ENCODE measurements at regions not wholly inside any gene's neighbourhood (a gene's known extent, or its start where the extent isn't known, plus 50 kb on each side); places are given as distances from the start of the nearest gene placed in this dataset.

DNA sequence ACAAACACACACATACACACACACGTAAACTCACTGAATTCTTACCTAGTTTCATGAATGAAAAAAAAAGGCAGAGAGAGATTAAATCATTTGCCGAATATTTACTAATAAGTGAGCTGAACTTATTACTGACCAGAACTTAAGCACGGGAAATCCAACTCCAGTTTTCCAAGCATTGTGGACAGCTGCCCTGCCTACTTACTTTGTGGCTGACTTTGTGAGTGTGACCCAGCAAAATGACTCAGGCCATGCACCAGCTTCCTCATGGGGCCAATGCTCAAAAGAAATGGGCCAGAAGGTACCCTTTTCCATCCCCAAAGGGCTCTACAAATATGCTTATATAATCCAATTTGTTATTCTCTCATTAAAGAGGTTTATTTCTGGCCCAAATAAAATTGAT lies 87.4 kb upstream of the RHOBTB1 start:
- no peak for TF ChIP-seq CTCF (IDR thresholded peaks at IDR 0.05; ENCODE audit: borderline replicate concordance, control extremely low read depth, extremely low read depth, insufficient read depth, missing control alignments)
- in situ Hi-C loops (cut with MboI; ENCODE audit: low sequenced_read_pairs, unreplicated experiment) = no loop called here
- no peak for DNase-seq (ENCODE audit: low spot score)

DNA sequence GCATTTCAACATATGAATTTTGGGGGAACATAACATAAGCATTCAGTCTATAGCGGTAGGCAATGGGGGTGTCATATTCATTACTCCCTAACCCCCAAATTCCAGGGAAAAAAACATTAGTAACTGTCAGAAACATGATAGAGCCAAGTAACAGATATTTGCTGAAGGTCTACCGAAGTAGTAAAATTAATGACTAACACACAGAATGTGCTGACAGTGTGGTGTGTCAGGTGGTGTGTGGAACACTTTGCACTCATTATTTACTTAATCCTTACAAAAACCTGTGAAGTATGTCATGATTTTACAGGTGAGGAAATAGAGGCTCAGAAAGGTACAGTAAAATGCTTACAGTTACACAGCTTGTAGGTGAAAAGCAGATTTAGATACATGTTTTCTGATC lies 85.4 kb upstream of the RHOBTB1 start:
- TF ChIP-seq CTCF (IDR thresholded peaks at IDR 0.05; ENCODE audit: borderline replicate concordance, control extremely low read depth, extremely low read depth, insufficient read depth, missing control alignments) = no peak
- in situ Hi-C loops (cut with MboI; ENCODE audit: low sequenced_read_pairs, unreplicated experiment) = no loop called here
- DNase-seq (ENCODE audit: low spot score) = no peak

GRCh38 chr10:61028861-61029361 lies 84.9 kb upstream of the RHOBTB1 start:
- no peak for DNase-seq (ENCODE audit: low spot score)
- no peak for TF ChIP-seq CTCF (IDR thresholded peaks at IDR 0.05; ENCODE audit: borderline replicate concordance, control extremely low read depth, extremely low read depth, insufficient read depth, missing control alignments)
- in situ Hi-C loops (cut with MboI; ENCODE audit: low sequenced_read_pairs, unreplicated experiment) = no loop called here

DNA sequence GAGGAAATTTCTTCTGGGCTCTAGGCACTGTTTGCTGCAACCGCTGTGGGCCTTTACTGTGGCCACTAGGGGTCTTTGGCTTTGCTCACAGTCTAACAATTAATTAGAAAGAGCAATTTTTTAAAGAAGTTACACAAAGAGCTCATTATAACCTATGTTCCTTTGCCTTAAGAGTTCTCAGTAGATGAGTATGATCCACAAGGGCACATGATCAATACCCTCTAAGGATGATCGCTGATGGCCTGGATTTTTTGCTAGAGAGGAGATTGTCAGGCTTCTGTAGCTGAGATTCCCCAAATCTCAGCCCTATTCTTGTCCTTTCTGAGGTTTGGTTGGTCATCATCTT lies 80.8 kb upstream of the RHOBTB1 start:
- in situ Hi-C loops (cut with MboI; ENCODE audit: low sequenced_read_pairs, unreplicated experiment) = no loop called here
- no peak for TF ChIP-seq CTCF (IDR thresholded peaks at IDR 0.05; ENCODE audit: borderline replicate concordance, control extremely low read depth, extremely low read depth, insufficient read depth, missing control alignments)
- DNase-seq (ENCODE audit: low spot score) = no peak

- TF ChIP-seq CTCF (IDR thresholded peaks at IDR 0.05; ENCODE audit: borderline replicate concordance, control extremely low read depth, extremely low read depth, insufficient read depth, missing control alignments) = no peak
- no peak for DNase-seq (ENCODE audit: low spot score)
- in situ Hi-C loops (cut with MboI; ENCODE audit: low sequenced_read_pairs, unreplicated experiment) = no loop called here
Observed at GRCh38 chr10:61024151-61024855, 80.3 kb upstream of the RHOBTB1 start.

DNA sequence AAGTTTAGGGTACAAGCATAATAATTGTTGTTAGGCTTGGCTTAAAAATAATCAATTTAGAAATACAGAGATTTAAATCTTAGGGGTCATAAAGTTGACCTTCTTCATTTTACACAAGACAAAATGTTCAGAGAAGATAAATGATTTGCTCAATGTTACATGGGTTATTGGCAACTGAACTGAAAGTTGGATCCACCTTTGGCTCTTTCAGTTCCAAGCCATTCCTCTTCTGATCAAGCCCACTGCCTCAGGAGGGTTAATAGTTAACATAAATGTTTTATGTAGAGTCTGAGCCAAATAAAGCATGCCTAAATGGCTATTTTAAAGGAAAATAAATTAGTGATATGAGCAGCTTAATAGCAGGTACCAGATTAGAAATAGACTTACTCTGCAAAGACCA lies 79.1 kb upstream of the RHOBTB1 start:
- DNase-seq (ENCODE audit: low spot score) = no peak
- in situ Hi-C loops (cut with MboI; ENCODE audit: low sequenced_read_pairs, unreplicated experiment) = no loop called here
- no peak for TF ChIP-seq CTCF (IDR thresholded peaks at IDR 0.05; ENCODE audit: borderline replicate concordance, control extremely low read depth, extremely low read depth, insufficient read depth, missing control alignments)
